Skeletal muscle tissue (tissue), 3 donors: ENCODE measurements at regions not wholly inside any gene's neighbourhood (a gene's known extent, or its start where the extent isn't known, plus 50 kb on each side); places are given as distances from the start of the nearest gene placed in this dataset.
"Not testable (repeated sequence)": the region's sequence is repeated elsewhere in the genome, so short reads cannot be mapped to it uniquely, and the experiment has no call there.

Source experiments
- H3K27ac ChIP-seq: one replicate; pipeline ENCODE4 v1.7.0; 2013; ENCODE audit warnings: mild to moderate bottlenecking, low read depth, low read length, inconsistent platforms
- H3K27me3 ChIP-seq, 3 donors: one replicate each; pipeline ENCODE4 v1.7.0; 2013; ENCODE audit warnings: low read length in 3 of 3; ENCODE audit not compliant: control insufficient read depth in 3 of 3, insufficient read depth in 3 of 3
- H3K36me3 ChIP-seq, 3 donors: one replicate each; pipeline ENCODE4 v1.7.0; 2013; ENCODE audit warnings: low read length in 3 of 3; ENCODE audit not compliant: control insufficient read depth in 3 of 3, insufficient read depth in 3 of 3
- H3K4me1 ChIP-seq, 3 donors: one replicate each; pipeline ENCODE4 v1.7.0; 2013; ENCODE audit warnings: low read length in 3 of 3, mild to moderate bottlenecking in 3 of 3; ENCODE audit not compliant: control insufficient read depth in 3 of 3, insufficient read depth in 3 of 3
- H3K4me3 ChIP-seq, 3 donors: one replicate each; pipeline ENCODE4 v1.7.0; 2013; ENCODE audit warnings: low read length in 3 of 3
- H3K9ac ChIP-seq, 3 donors: one replicate each; pipeline ENCODE4 v1.7.0; 2013; ENCODE audit warnings: low read length in 3 of 3, mild to moderate bottlenecking in 3 of 3, moderate library complexity in 2 of 3, low read depth in 1 of 3
- H3K9me3 ChIP-seq, 3 donors: one replicate each; pipeline ENCODE4 v1.7.0; 2013; ENCODE audit warnings: low read length in 3 of 3; ENCODE audit not compliant: control insufficient read depth in 3 of 3
- donor health status: Osteomylitis.

- Histone ChIP-seq H3K27ac (no peak overlapping the region), H3K27me3 (no peaks in the 10 kb centered on the region), H3K9me3 (no peaks in the 10 kb centered on the region), H3K36me3 (no peaks in the 10 kb centered on the region), H3K4me1 (no peaks in the 10 kb centered on the region), H3K4me3 (no peak overlapping the region), H3K9ac (no peak overlapping the region)
Measured at GRCh38 chr2:192932376-192932775, 737.6 kb upstream of the TMEFF2 start.

- H3K9me3 ChIP-seq, H3K4me3 ChIP-seq, H3K27me3 ChIP-seq, H3K9ac ChIP-seq, H3K4me1 ChIP-seq, H3K27ac ChIP-seq, H3K36me3 ChIP-seq: not testable (repeated sequence)
Measured at GRCh38 chr2:192921631-192922030, 726.9 kb upstream of the TMEFF2 start.

GRCh38 chr2:192901446-192901845 lies 706.7 kb upstream of the TMEFF2 start:
- H3K4me3 ChIP-seq: no peak overlapping the region
- no peaks in the 10 kb centered on the region for H3K36me3 ChIP-seq
- H3K9ac ChIP-seq: no peak overlapping the region
- H3K9me3 ChIP-seq: no peaks in the 10 kb centered on the region
- H3K27ac ChIP-seq: no peak overlapping the region
- no peaks in the 10 kb centered on the region for H3K27me3 ChIP-seq
- H3K4me1 ChIP-seq: no peaks in the 10 kb centered on the region

- Histone ChIP-seq H3K4me1 (no peaks in the 10 kb centered on the region), H3K9ac (no peak overlapping the region), H3K9me3 (no peaks in the 10 kb centered on the region), H3K4me3 (no peak overlapping the region), H3K27me3 (no peaks in the 10 kb centered on the region), H3K36me3 (no peaks in the 10 kb centered on the region), H3K27ac (no peak overlapping the region)
Measured at GRCh38 chr2:192899466-192899865, 704.7 kb upstream of the TMEFF2 start.

GRCh38 chr2:192893976-192894375 lies 699.2 kb upstream of the TMEFF2 start:
- H3K27ac ChIP-seq, H3K27me3 ChIP-seq, H3K36me3 ChIP-seq, H3K9me3 ChIP-seq, H3K9ac ChIP-seq, H3K4me3 ChIP-seq, H3K4me1 ChIP-seq: not testable (repeated sequence)

GRCh38 chr2:192888109-192888508 lies 693.4 kb upstream of the TMEFF2 start:
- Histone ChIP-seq H3K36me3 (no peaks in the 10 kb centered on the region), H3K4me1 (no peaks in the 10 kb centered on the region), H3K9me3 (no peaks in the 10 kb centered on the region), H3K4me3 (no peak overlapping the region), H3K27ac (no peak overlapping the region), H3K9ac (no peak overlapping the region), H3K27me3 (no peaks in the 10 kb centered on the region)

GRCh38 chr2:192887337-192887736 lies 692.6 kb upstream of the TMEFF2 start:
- no peak overlapping the region for H3K4me3 ChIP-seq
- H3K4me1 ChIP-seq: no peaks in the 10 kb centered on the region
- no peaks in the 10 kb centered on the region for H3K36me3 ChIP-seq
- no peak overlapping the region for H3K9ac ChIP-seq
- no peak overlapping the region for H3K27ac ChIP-seq
- H3K9me3 ChIP-seq: no peaks in the 10 kb centered on the region
- no peaks in the 10 kb centered on the region for H3K27me3 ChIP-seq

GRCh38 chr2:192886636-192887035 lies 691.9 kb upstream of the TMEFF2 start:
- no peak overlapping the region for H3K27ac ChIP-seq
- H3K27me3 ChIP-seq: no peaks in the 10 kb centered on the region
- H3K9me3 ChIP-seq: no peaks in the 10 kb centered on the region
- H3K36me3 ChIP-seq: no peaks in the 10 kb centered on the region
- H3K9ac ChIP-seq: no peak overlapping the region
- no peaks in the 10 kb centered on the region for H3K4me1 ChIP-seq
- no peak overlapping the region for H3K4me3 ChIP-seq

- Histone ChIP-seq H3K27me3 (no peaks in the 10 kb centered on the region), H3K9ac (no peak overlapping the region), H3K36me3 (no peaks in the 10 kb centered on the region), H3K4me1 (no peaks in the 10 kb centered on the region), H3K27ac (no peak overlapping the region), H3K9me3 (no peaks in the 10 kb centered on the region), H3K4me3 (no peak overlapping the region)
Measured at GRCh38 chr2:192885569-192886160, 690.9 kb upstream of the TMEFF2 start.

- no peak overlapping the region for H3K9ac ChIP-seq
Measured at GRCh38 chr2:192877159-192877558, 682.4 kb upstream of the TMEFF2 start.

GRCh38 chr2:192876698-192877097 lies 682.0 kb upstream of the TMEFF2 start:
- Histone ChIP-seq H3K36me3 (no peaks in the 10 kb centered on the region), H3K9ac (no peak overlapping the region), H3K27ac (no peak overlapping the region), H3K27me3 (no peaks in the 10 kb centered on the region), H3K4me3 (no peak overlapping the region), H3K9me3 (no peaks in the 10 kb centered on the region), H3K4me1 (no peaks in the 10 kb centered on the region)

More at GRCh38 chr2:192877159-192877558, 682.4 kb upstream of the TMEFF2 start:
- no peaks in the 10 kb centered on the region for H3K27me3 ChIP-seq
- H3K4me1 ChIP-seq: no peaks in the 10 kb centered on the region
- H3K36me3 ChIP-seq: no peaks in the 10 kb centered on the region
- H3K27ac ChIP-seq: no peak overlapping the region
- H3K9me3 ChIP-seq: no peaks in the 10 kb centered on the region
- H3K4me3 ChIP-seq: no peak overlapping the region
